Neural progenitor cell (in vitro differentiated cells): ENCODE measurements at regions not wholly inside any gene's neighbourhood (a gene's known extent, or its start where the extent isn't known, plus 50 kb on each side); places are given as distances from the start of the nearest gene placed in this dataset.

Experiments used
- DNase-seq: peaks from one replicate; pipeline ENCODE4 v3.0.0-alpha.2; 2016; ENCODE audit warnings: low spot score
- H2AFZ ChIP-seq: fragments of 200-600 bp; sonication (generic); replicated peaks from 2 replicates; pipeline ENCODE4 v1.6.1; 2016; ENCODE audit warnings: antibody characterized with exemption
- H3F3A ChIP-seq: fragments of 200-600 bp; sonication (generic); 2 replicates; pipeline ENCODE4 v1.6.1; 2016; ENCODE audit warnings: antibody characterized with exemption, low read depth
- H3K27ac ChIP-seq: fragments of 200-600 bp; sonication (generic); 2 replicates; pipeline ENCODE4 v1.5.1; 2016; ENCODE audit warnings: mild to moderate bottlenecking
- H3K27me3 ChIP-seq: fragments of 200-600 bp; sonication (generic); 2 replicates; pipeline ENCODE4 v1.6.1; 2016; ENCODE audit warnings: mild to moderate bottlenecking, moderate library complexity
- H3K36me3 ChIP-seq: fragments of 200-600 bp; sonication (generic); 2 replicates; pipeline ENCODE4 v1.5.1; 2016
- H3K4me1 ChIP-seq: fragments of 200-600 bp; sonication (generic); 2 replicates; pipeline ENCODE4 v1.6.1; 2016; ENCODE audit warnings: mixed run types
- H3K4me2 ChIP-seq: fragments of 200-600 bp; sonication (generic); 2 replicates; pipeline ENCODE4 v1.6.1; 2016
- H3K4me3 ChIP-seq: fragments of 200-600 bp; sonication (generic); 2 replicates; pipeline ENCODE4 v1.5.1; 2016
- H3K79me2 ChIP-seq: fragments of 200-600 bp; sonication (generic); 2 replicates; pipeline ENCODE4 v1.6.1; 2016; ENCODE audit warnings: low read depth
- H3K9ac ChIP-seq: fragments of 200-600 bp; sonication (generic); 2 replicates; pipeline ENCODE4 v1.6.1; 2016
- H3K9me3 ChIP-seq: fragments of 200-600 bp; sonication (generic); 2 replicates; pipeline ENCODE4 v1.5.1; 2016; ENCODE audit warnings: low read depth
- H4K20me1 ChIP-seq: fragments of 200-600 bp; sonication (generic); 2 replicates; pipeline ENCODE4 v1.6.1; 2016; ENCODE audit warnings: low read depth
- H3K27ac Mint-ChIP-seq: 3 replicates; pipeline ENCODE4 v1.8.0; 2021; ENCODE audit warnings: mixed read lengths
- H3K27me3 Mint-ChIP-seq: 2 replicates; pipeline ENCODE4 v1.8.0; 2022; ENCODE audit warnings: low read depth, mild to moderate bottlenecking, inconsistent platforms, moderate library complexity, mixed read lengths; ENCODE audit not compliant: insufficient read depth
- H3K36me3 Mint-ChIP-seq: 3 replicates; pipeline ENCODE4 v1.8.0; 2021; ENCODE audit warnings: mixed read lengths
- H3K4me1 Mint-ChIP-seq: 3 replicates; pipeline ENCODE4 v1.8.0; 2021; ENCODE audit warnings: mixed read lengths
- H3K4me3 Mint-ChIP-seq: 3 replicates; pipeline ENCODE4 v1.8.0; 2021; ENCODE audit warnings: mild to moderate bottlenecking, moderate library complexity, mixed read lengths
- H3K9me3 Mint-ChIP-seq: 3 replicates; pipeline ENCODE4 v1.8.0; 2020; ENCODE audit warnings: mixed read lengths
- EZH2 ChIP-seq: fragments of 200-600 bp; sonication (generic); IDR thresholded peaks from 2 replicates; pipeline ENCODE4 v1.6.1; 2017; ENCODE audit warnings: antibody characterized with exemption, mild to moderate bottlenecking, moderate library complexity
- EZH2phosphoT487 ChIP-seq: fragments of 200-600 bp; sonication (generic); IDR thresholded peaks from 2 replicates; pipeline ENCODE4 v1.6.1; 2017; ENCODE audit warnings: antibody characterized with exemption
- TF ChIP-seq, protein P1 (sequence below): fragments of 200-600 bp; sonication (generic); IDR thresholded peaks from 2 replicates; pipeline ENCODE4 v1.5.1; 2017; ENCODE audit warnings: antibody characterized with exemption, mild to moderate bottlenecking

GRCh38 chr14:27127838-27128237 is 530.0 kb upstream of the NOVA1 start:
- no peaks in the 10 kb centered on the region for H3K27me3 ChIP-seq
- DNase-seq = no peak
- no peak for TF ChIP-seq EZH2phosphoT487
- TF ChIP-seq, protein P1, sequence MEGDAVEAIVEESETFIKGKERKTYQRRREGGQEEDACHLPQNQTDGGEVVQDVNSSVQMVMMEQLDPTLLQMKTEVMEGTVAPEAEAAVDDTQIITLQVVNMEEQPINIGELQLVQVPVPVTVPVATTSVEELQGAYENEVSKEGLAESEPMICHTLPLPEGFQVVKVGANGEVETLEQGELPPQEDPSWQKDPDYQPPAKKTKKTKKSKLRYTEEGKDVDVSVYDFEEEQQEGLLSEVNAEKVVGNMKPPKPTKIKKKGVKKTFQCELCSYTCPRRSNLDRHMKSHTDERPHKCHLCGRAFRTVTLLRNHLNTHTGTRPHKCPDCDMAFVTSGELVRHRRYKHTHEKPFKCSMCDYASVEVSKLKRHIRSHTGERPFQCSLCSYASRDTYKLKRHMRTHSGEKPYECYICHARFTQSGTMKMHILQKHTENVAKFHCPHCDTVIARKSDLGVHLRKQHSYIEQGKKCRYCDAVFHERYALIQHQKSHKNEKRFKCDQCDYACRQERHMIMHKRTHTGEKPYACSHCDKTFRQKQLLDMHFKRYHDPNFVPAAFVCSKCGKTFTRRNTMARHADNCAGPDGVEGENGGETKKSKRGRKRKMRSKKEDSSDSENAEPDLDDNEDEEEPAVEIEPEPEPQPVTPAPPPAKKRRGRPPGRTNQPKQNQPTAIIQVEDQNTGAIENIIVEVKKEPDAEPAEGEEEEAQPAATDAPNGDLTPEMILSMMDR = no peak
- no peak for TF ChIP-seq EZH2
- no peak overlapping the region for H3K4me2 ChIP-seq
- no peak overlapping the region for H3K27ac ChIP-seq
- H3K36me3 ChIP-seq = no peaks in the 10 kb centered on the region
- no peaks in the 10 kb centered on the region for H3K4me1 Mint-ChIP-seq
- H3K36me3 Mint-ChIP-seq = no peaks in the 10 kb centered on the region
- H3K9me3 Mint-ChIP-seq = peaks cover 3% of the 10 kb centered on the region
- H3K4me3 Mint-ChIP-seq = no peak overlapping the region
- H4K20me1 ChIP-seq = no peaks in the 10 kb centered on the region
- no peak overlapping the region for H3K4me3 ChIP-seq
- H2AFZ ChIP-seq = no peak overlapping the region
- H3K79me2 ChIP-seq = no peaks in the 10 kb centered on the region
- no peak overlapping the region for H3K9ac ChIP-seq
- H3K27ac Mint-ChIP-seq = no peak overlapping the region
- H3K4me1 ChIP-seq = no peaks in the 10 kb centered on the region
- H3K9me3 ChIP-seq = no peaks in the 10 kb centered on the region
- no peaks in the 10 kb centered on the region for H3F3A ChIP-seq
- no peaks in the 10 kb centered on the region for H3K27me3 Mint-ChIP-seq

DNA sequence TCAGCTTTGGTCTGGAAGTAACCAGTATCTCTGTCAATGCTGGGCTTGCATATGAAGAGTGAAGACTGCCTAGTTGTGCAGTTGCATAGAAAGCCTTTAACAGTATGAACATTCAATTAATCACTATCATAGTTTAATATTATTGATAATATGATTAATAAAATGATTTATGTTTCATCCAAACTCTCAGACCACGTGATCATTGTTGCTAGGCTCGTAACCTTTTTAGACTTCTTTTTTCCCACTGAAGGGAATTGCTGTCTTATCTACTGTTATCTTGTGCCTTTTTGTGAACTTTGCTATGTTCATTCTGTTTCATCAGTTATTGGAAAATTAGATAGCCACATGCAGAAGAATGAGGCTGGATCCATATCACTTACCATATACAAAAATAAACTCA is 536.4 kb upstream of the NOVA1 start:
- Histone ChIP-seq H3K79me2 (no peaks in the 10 kb centered on the region), H3K36me3 (no peaks in the 10 kb centered on the region), H3K4me2 (no peak overlapping the region), H3K27me3 (no peaks in the 10 kb centered on the region), H3K9me3 (no peaks in the 10 kb centered on the region), H4K20me1 (no peaks in the 10 kb centered on the region), H3K4me3 (no peak overlapping the region), H3F3A (no peaks in the 10 kb centered on the region), H3K9ac (no peak overlapping the region), H3K4me1 (no peaks in the 10 kb centered on the region), H3K27ac (no peak overlapping the region), H2AFZ (no peak overlapping the region)
- no peak overlapping the region for H3K27ac Mint-ChIP-seq
- no peaks in the 10 kb centered on the region for H3K4me1 Mint-ChIP-seq
- no peak for DNase-seq
- no peaks in the 10 kb centered on the region for H3K27me3 Mint-ChIP-seq
- H3K4me3 Mint-ChIP-seq = no peak overlapping the region
- TF ChIP-seq EZH2phosphoT487 (no peak), EZH2 (no peak)
- TF ChIP-seq, protein P1 = no peak
- H3K9me3 Mint-ChIP-seq = no peaks in the 10 kb centered on the region
- no peaks in the 10 kb centered on the region for H3K36me3 Mint-ChIP-seq

GRCh38 chr14:27145170-27145569 is 547.3 kb upstream of the NOVA1 start:
- no peaks in the 10 kb centered on the region for H4K20me1 ChIP-seq
- Mint-ChIP-seq H3K27me3 (peaks cover 2% of the 10 kb centered on the region), H3K4me3 (no peak overlapping the region), H3K9me3 (no peaks in the 10 kb centered on the region), H3K27ac (no peak overlapping the region), H3K36me3 (no peaks in the 10 kb centered on the region), H3K4me1 (no peaks in the 10 kb centered on the region)
- H3K4me1 ChIP-seq = no peaks in the 10 kb centered on the region
- H3K9ac ChIP-seq = no peak overlapping the region
- no peaks in the 10 kb centered on the region for H3K36me3 ChIP-seq
- H3K4me2 ChIP-seq = no peak overlapping the region
- no peak overlapping the region for H2AFZ ChIP-seq
- no peak for DNase-seq
- H3K9me3 ChIP-seq = no peaks in the 10 kb centered on the region
- H3K27me3 ChIP-seq = no peaks in the 10 kb centered on the region
- H3K27ac ChIP-seq = no peak overlapping the region
- TF ChIP-seq EZH2 = no peak
- TF ChIP-seq, protein P1 = no peak
- no peak for TF ChIP-seq EZH2phosphoT487
- H3K79me2 ChIP-seq = no peaks in the 10 kb centered on the region
- no peaks in the 10 kb centered on the region for H3F3A ChIP-seq
- H3K4me3 ChIP-seq = no peak overlapping the region
